HepG2 (cell line): ENCODE measurements at regions not wholly inside any gene's neighbourhood (a gene's known extent, or its start where the extent isn't known, plus 50 kb on each side); places are given as distances from the start of the nearest gene placed in this dataset.

Experiments used
- CENPX ChIP-seq: sonication (generic); formaldehyde crosslinking; IDR thresholded peaks from 2 replicates; pipeline ENCODE4 v1.9.0; 2021; ENCODE audit warnings: mild to moderate bottlenecking, missing genetic modification reagents, moderate library complexity
- FOXA1 ChIP-seq, 2 experiments: fragments of 450-650 bp in 1 of 2; sonication (generic) in 1 of 2; formaldehyde crosslinking in 1 of 2; IDR thresholded peaks; 2 replicates each; pipeline versions ENCODE4 v1.4.0 to v1.6.1; 2016 to 2020; ENCODE audit warnings: missing genetic modification reagents in 1 of 2
- HINFP ChIP-seq: sonication (generic); formaldehyde crosslinking; IDR thresholded peaks from 2 replicates; pipeline ENCODE4 v1.4.0; 2020; ENCODE audit warnings: low read depth, mild to moderate bottlenecking, missing genetic modification reagents
- YY1 ChIP-seq: IDR thresholded peaks from 2 replicates; pipeline ENCODE4 v1.6.1; 2011; ENCODE audit warnings: low read length, low read depth, moderate library complexity, mild to moderate bottlenecking; ENCODE audit not compliant: insufficient read depth, insufficient replicate concordance
- ZNF121 ChIP-seq: sonication (generic); formaldehyde crosslinking; IDR thresholded peaks from 2 replicates; pipeline ENCODE4 v1.5.0; 2020; ENCODE audit warnings: mild to moderate bottlenecking, missing genetic modification reagents
- ZNF142 ChIP-seq: sonication (generic); formaldehyde crosslinking; IDR thresholded peaks from 2 replicates; pipeline ENCODE4 v1.4.0; 2020; ENCODE audit warnings: missing genetic modification reagents
- ZNF598 ChIP-seq: sonication (generic); formaldehyde crosslinking; IDR thresholded peaks from 2 replicates; pipeline ENCODE4 v1.5.1; 2020; ENCODE audit warnings: mild to moderate bottlenecking, missing genetic modification reagents, borderline replicate concordance

- no peak for TF ChIP-seq ZNF142
- TF ChIP-seq YY1 = no peak
- no peak for TF ChIP-seq ZNF598
- no peak for TF ChIP-seq FOXA1 (IDR thresholded peaks at IDR 0.05)
- TF ChIP-seq FOXA1 (CRISPR knock-in tag; IDR thresholded peaks at IDR 0.05) = no peak
- no peak for TF ChIP-seq HINFP (CRISPR knock-in tag)
- no peak for TF ChIP-seq ZNF121 (CRISPR knock-in tag)
- TF ChIP-seq CENPX (CRISPR knock-in tag) = no peak
These were observed 1014.8 kb downstream of the NR2F1-AS1 start for GRCh38 chr5:92566113-92566786.
